ENCODE measurements at regions not wholly inside any gene's neighbourhood (a gene's known extent, or its start where the extent isn't known, plus 50 kb on each side); places are given as distances from the start of the nearest gene placed in this dataset.

DNA sequence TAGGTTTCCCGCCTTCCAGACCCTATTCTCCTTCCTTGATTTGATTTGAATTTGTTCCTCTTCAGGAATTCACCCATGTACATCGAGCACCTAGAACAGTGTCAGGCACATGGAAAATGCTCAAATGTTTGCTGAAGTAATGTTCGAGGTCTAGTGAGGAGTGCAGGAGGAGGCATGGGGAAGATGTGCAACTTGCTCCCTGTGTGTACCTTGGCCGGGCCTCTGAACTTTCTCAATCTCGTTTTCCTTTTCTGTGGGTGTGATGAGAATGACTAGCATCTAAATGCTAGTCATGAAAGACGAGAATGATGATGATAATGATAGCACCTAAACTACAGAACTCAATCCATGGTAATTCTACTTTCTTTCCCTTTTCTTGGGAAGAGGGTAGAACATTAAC, 279.1 kb upstream of the PLET1 start:
- H3K4me3 ChIP-seq (ENCODE audit: low read depth, low read length) = no peak overlapping the region
- no peak for TF ChIP-seq CTCF (IDR thresholded peaks at IDR 0.05; ENCODE audit: insufficient read depth, low read depth, low read length)
- no peak for DNase-seq (ENCODE audit: low read depth)

- no peak overlapping the region for H3K4me3 ChIP-seq (ENCODE audit: low read depth, low read length)
- no peak for DNase-seq (ENCODE audit: low read depth)
- no peak for TF ChIP-seq CTCF (IDR thresholded peaks at IDR 0.05; ENCODE audit: insufficient read depth, low read depth, low read length)
Observed at GRCh38 chr11:112540261-112540660, 279.6 kb upstream of the PLET1 start.

DNA sequence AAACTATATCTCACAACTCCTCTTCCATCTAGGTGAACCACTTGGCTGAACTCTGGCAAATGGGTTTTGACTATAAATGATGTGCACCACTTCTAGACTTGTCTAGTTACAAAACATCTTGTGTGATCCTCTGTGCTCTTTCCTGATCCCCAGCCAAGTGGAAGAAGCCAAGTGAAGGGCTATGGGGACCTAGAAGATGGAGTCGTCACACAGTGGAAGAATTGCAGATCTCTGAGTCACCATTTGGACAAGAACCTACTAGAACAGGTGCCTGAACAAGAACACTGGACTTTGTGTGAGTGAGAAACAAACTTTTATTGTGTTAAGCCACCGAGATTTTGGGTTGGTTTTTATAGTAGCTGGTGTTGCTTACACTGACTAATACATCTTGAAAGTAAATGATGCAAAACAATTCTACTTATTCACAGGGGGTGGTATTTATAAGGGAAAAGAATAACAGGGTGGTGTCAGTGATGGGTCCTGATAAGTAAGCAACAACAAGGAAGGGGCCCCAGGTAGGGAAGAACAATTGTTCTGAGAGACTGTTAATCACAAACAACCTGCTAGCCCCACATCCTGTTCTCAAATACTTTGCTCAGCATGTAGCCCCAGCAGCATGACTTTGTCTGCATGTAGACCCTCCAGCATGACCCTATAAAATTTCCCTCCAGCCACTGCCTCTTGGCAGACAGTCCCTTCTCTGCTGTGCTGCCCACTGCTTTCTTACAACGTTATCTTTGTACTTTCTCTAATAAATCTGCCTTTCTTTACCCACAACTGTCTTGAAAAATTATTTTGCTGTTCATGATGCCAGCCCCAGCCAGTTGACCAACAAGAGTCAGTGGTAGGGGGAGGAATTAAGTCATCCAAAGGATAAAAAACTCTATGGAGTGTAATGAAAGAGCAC, 280.7 kb upstream of the PLET1 start:
- DNase-seq (ENCODE audit: low read depth) = no peak
- no peak overlapping the region for H3K4me3 ChIP-seq (ENCODE audit: low read depth, low read length)
- TF ChIP-seq CTCF (IDR thresholded peaks at IDR 0.05; ENCODE audit: insufficient read depth, low read depth, low read length) = no peak

- H3K4me3 ChIP-seq (ENCODE audit: low read depth, low read length) = no peak overlapping the region
- DNase-seq (ENCODE audit: low read depth) = no peak
- no peak for TF ChIP-seq CTCF (IDR thresholded peaks at IDR 0.05; ENCODE audit: insufficient read depth, low read depth, low read length)
Observed at GRCh38 chr11:112542479-112542878, 281.8 kb upstream of the PLET1 start.

GRCh38 chr11:112543390-112543789, 282.7 kb upstream of the PLET1 start:
- H3K4me3 ChIP-seq (ENCODE audit: low read depth, low read length) = no peak overlapping the region
- no peak for TF ChIP-seq CTCF (IDR thresholded peaks at IDR 0.05; ENCODE audit: insufficient read depth, low read depth, low read length)
- no peak for DNase-seq (ENCODE audit: low read depth)

GRCh38 chr11:112548641-112549040, 288.0 kb upstream of the PLET1 start:
- no peak for TF ChIP-seq CTCF (IDR thresholded peaks at IDR 0.05; ENCODE audit: insufficient read depth, low read depth, low read length)
- no peak overlapping the region for H3K4me3 ChIP-seq (ENCODE audit: low read depth, low read length)
- DNase-seq (ENCODE audit: low read depth) = no peak
